ENCODE measurements at regions not wholly inside any gene's neighbourhood (a gene's known extent, or its start where the extent isn't known, plus 50 kb on each side); places are given as distances from the start of the nearest gene placed in this dataset.

GRCh38 chr13:107360010-107360409, 792.1 kb upstream of the ARGLU1 start:
- no peaks in the 10 kb centered on the region for H3K27me3 Mint-ChIP-seq (ENCODE audit: low read depth)

GRCh38 chr13:107358866-107359265, 790.9 kb upstream of the ARGLU1 start:
- TF ChIP-seq, protein P1, sequence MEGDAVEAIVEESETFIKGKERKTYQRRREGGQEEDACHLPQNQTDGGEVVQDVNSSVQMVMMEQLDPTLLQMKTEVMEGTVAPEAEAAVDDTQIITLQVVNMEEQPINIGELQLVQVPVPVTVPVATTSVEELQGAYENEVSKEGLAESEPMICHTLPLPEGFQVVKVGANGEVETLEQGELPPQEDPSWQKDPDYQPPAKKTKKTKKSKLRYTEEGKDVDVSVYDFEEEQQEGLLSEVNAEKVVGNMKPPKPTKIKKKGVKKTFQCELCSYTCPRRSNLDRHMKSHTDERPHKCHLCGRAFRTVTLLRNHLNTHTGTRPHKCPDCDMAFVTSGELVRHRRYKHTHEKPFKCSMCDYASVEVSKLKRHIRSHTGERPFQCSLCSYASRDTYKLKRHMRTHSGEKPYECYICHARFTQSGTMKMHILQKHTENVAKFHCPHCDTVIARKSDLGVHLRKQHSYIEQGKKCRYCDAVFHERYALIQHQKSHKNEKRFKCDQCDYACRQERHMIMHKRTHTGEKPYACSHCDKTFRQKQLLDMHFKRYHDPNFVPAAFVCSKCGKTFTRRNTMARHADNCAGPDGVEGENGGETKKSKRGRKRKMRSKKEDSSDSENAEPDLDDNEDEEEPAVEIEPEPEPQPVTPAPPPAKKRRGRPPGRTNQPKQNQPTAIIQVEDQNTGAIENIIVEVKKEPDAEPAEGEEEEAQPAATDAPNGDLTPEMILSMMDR (IDR thresholded peaks at IDR 0.05; ENCODE audit: unreplicated experiment in 3 of 3): no peak
- Mint-ChIP-seq H3K9me3 (peaks cover 4% of the 10 kb centered on the region), H3K27me3 (ENCODE audit: low read depth) (no peaks in the 10 kb centered on the region), H3K4me1 (peaks cover 5% of the 10 kb centered on the region), H3K36me3 (ENCODE audit: low read depth) (no peaks in the 10 kb centered on the region), H3K4me3 (no peak overlapping the region), H3K27ac (no peak overlapping the region)

More at GRCh38 chr13:107360010-107360409, 792.1 kb upstream of the ARGLU1 start:
- TF ChIP-seq, protein P1 (IDR thresholded peaks at IDR 0.05; ENCODE audit: unreplicated experiment in 3 of 3): no peak
- H3K4me1 Mint-ChIP-seq: peaks cover 5% of the 10 kb centered on the region
- H3K4me3 Mint-ChIP-seq: no peak overlapping the region
- no peaks in the 10 kb centered on the region for H3K36me3 Mint-ChIP-seq (ENCODE audit: low read depth)
- no peak overlapping the region for H3K27ac Mint-ChIP-seq
- H3K9me3 Mint-ChIP-seq: peaks cover under 1% of the 10 kb centered on the region

DNA sequence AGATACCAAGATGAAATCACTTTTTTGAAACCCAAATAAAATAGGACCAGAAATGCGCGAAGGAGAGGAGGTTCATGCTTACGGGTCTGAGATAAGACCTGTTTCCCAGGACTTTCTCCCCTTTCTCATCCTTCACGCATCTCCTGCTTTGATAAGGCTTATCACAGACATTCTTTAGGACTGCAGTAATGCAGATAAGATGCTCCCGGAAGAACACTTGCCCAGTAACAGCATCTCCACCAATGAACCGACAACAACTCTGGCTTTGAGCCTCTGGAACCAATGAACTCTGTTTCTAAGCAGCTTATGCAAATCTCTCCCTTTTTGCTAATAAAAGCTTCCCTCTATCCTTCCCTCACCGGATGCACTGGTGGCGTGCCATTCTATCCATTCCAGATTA, 783.4 kb upstream of the ARGLU1 start:
- Mint-ChIP-seq H3K27ac (peak overlapping the region in 1 of 3 experiments; percentile 33), H3K4me3 (no peak overlapping the region)

GRCh38 chr13:107348925-107349324, 781.0 kb upstream of the ARGLU1 start:
- Mint-ChIP-seq H3K4me3 (no peak overlapping the region), H3K36me3 (ENCODE audit: low read depth) (no peaks in the 10 kb centered on the region), H3K27me3 (ENCODE audit: low read depth) (no peaks in the 10 kb centered on the region), H3K4me1 (peaks cover 6% of the 10 kb centered on the region), H3K9me3 (no peaks in the 10 kb centered on the region), H3K27ac (no peak overlapping the region)
- TF ChIP-seq, protein P1 (IDR thresholded peaks at IDR 0.05; ENCODE audit: unreplicated experiment in 3 of 3): no peak

More for the DNA sequence above, 783.4 kb upstream of the ARGLU1 start:
- Mint-ChIP-seq H3K4me1 (no peaks in the 10 kb centered on the region), H3K9me3 (peaks cover 4% of the 10 kb centered on the region), H3K27me3 (ENCODE audit: low read depth) (no peaks in the 10 kb centered on the region), H3K36me3 (ENCODE audit: low read depth) (no peaks in the 10 kb centered on the region)
- TF ChIP-seq, protein P1 (IDR thresholded peaks at IDR 0.05; ENCODE audit: unreplicated experiment in 3 of 3): no peak

DNA sequence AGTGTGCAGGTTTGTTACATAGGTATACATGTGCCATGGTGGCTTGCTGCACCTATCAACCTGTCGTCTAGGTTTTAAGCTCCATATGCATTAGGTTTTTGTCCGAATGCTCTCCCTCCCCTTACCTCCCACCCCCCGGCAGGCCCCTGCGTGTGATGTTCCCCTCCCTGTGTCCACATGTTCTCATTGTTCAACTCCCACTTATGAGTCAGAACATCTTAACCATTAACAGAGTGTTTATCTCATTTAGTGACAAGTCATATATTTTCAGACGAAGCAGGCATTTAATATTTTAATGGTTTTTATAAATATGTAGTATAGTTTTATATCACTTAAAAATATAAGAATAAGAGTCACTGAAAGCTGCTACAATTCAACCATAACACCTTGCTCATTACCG, 780.5 kb upstream of the ARGLU1 start:
- peaks cover 7% of the 10 kb centered on the region for H3K4me1 Mint-ChIP-seq
- no peak overlapping the region for H3K4me3 Mint-ChIP-seq
- no peaks in the 10 kb centered on the region for H3K27me3 Mint-ChIP-seq (ENCODE audit: low read depth)
- H3K9me3 Mint-ChIP-seq: no peaks in the 10 kb centered on the region
- TF ChIP-seq, protein P1 (IDR thresholded peaks at IDR 0.05; ENCODE audit: unreplicated experiment in 3 of 3): no peak
- no peak overlapping the region for H3K27ac Mint-ChIP-seq
- no peaks in the 10 kb centered on the region for H3K36me3 Mint-ChIP-seq (ENCODE audit: low read depth)

DNA sequence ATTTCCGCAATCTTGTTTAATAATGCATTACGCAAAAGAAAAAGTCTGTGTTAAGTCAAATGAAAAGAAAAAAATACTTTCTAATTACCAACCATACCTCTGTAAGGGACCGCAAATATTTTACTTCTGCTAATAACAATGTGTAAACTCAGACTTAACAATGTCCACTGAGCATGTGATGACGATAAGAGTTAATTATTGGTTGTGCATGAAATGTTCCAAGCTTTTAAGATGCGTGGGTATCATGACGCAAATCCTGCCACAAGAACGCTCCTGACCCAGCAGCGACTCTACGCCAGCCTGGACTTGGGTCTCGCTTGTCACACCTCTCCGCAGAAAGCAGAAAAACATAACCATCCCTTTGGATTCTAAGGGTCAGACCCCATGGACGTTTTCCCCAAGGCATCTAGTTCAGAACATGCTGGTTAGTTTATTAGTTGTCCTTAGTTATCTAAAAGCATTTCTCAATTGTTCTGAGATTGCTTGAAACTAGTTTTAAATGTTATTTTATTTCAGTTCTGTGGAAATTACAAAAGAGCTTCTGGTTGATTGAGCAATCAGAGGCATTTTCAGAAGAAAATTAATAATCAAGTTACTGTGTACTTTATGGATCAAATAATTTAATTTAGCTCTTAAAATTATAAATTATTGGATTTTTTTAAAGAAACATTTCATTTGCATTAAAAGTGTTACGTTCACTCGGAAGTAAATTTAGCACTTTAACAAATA, 779.9 kb upstream of the ARGLU1 start:
- TF ChIP-seq, protein P1 (IDR thresholded peaks at IDR 0.05; ENCODE audit: unreplicated experiment in 3 of 3): no peak
- peaks cover 7% of the 10 kb centered on the region for H3K4me1 Mint-ChIP-seq
- H3K4me3 Mint-ChIP-seq: no peak overlapping the region
- no peak overlapping the region for H3K27ac Mint-ChIP-seq
- H3K36me3 Mint-ChIP-seq (ENCODE audit: low read depth): no peaks in the 10 kb centered on the region
- H3K27me3 Mint-ChIP-seq (ENCODE audit: low read depth): no peaks in the 10 kb centered on the region
- H3K9me3 Mint-ChIP-seq: no peaks in the 10 kb centered on the region
